ENCODE measurements at regions not wholly inside any gene's neighbourhood (a gene's known extent, or its start where the extent isn't known, plus 50 kb on each side); places are given as distances from the start of the nearest gene placed in this dataset.

DNA sequence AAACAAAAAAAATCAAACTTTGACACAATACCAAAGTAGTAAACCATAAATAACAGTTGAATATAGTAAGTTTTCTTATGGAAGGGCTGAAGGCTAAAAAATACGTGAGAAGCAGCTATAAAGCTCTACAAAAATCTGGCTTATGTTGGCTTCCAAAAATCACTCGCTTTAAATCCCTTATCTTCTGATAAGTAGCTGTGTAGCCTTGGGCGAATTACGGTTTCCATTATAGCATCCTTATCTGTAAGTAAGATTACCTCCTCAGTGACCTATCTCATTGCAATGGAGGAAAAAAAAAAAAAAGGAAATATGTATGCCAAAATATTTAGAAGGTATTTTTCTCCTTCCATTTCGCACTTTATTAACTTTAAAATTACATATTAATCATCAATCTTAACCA lies 348.6 kb downstream of the PLOD2 start:
- TF ChIP-seq, protein P1, sequence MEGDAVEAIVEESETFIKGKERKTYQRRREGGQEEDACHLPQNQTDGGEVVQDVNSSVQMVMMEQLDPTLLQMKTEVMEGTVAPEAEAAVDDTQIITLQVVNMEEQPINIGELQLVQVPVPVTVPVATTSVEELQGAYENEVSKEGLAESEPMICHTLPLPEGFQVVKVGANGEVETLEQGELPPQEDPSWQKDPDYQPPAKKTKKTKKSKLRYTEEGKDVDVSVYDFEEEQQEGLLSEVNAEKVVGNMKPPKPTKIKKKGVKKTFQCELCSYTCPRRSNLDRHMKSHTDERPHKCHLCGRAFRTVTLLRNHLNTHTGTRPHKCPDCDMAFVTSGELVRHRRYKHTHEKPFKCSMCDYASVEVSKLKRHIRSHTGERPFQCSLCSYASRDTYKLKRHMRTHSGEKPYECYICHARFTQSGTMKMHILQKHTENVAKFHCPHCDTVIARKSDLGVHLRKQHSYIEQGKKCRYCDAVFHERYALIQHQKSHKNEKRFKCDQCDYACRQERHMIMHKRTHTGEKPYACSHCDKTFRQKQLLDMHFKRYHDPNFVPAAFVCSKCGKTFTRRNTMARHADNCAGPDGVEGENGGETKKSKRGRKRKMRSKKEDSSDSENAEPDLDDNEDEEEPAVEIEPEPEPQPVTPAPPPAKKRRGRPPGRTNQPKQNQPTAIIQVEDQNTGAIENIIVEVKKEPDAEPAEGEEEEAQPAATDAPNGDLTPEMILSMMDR (IDR thresholded peaks at IDR 0.05) = no peak
- TF ChIP-seq POLR2A (IDR thresholded peaks at IDR 0.05) = no peak
